ENCODE measurements at regions not wholly inside any gene's neighbourhood (a gene's known extent, or its start where the extent isn't known, plus 50 kb on each side); places are given as distances from the start of the nearest gene placed in this dataset.

- WGBS, 2 experiments (ENCODE audit: extremely low coverage in 2 of 2, insufficient read length in 1 of 2): no CpG with 5 or more reads among the region's 5 CpGs
- H2AK5ac ChIP-seq (ENCODE audit: low read depth, low read length): no peak overlapping the region
- H2AFZ ChIP-seq (replicated peaks; ENCODE audit: low read length, poor library complexity): no peak overlapping the region
- H3K4me2 ChIP-seq (ENCODE audit: low read depth, low read length): no peak overlapping the region
- H3K79me1 ChIP-seq (ENCODE audit: low read depth in 1 of 2, low read length in 2 of 2): no peaks in the 10 kb centered on the region
- BruUV-seq (replicated peaks): no TSS peak
- no peak overlapping the region for H3K9ac ChIP-seq (ENCODE audit: low read depth, low read length)
- no peak for ATAC-seq (ENCODE audit: low read depth)
- CTCF ChIA-PET: no interaction called here
- no peaks in the 10 kb centered on the region for H3K4me1 ChIP-seq (ENCODE audit: control insufficient read depth, insufficient read depth, low read length)
- dilution Hi-C loops (cut with HindIII; ENCODE audit: low sequenced_read_pairs, unreplicated experiment) (no loop called here), in situ Hi-C loops (cut with MboI; ENCODE audit: low sequenced_read_pairs) (no loop called here), intact Hi-C loops (cut with micrococcal nuclease) (no loop called here)
- 0 out of 2 replicates have a peak, but pooled peaks cover 2% of the 10 kb centered on the region for H3K9me3 ChIP-seq (ENCODE audit: control insufficient read depth, insufficient read depth, low read length)
- H2BK15ac ChIP-seq (ENCODE audit: low read depth, low read length): no peak overlapping the region
- no peaks in the 10 kb centered on the region for H3K27me3 ChIP-seq (ENCODE audit: control insufficient read depth, insufficient read depth, low read length)
- no peak overlapping the region for H3K14ac ChIP-seq (replicated peaks; ENCODE audit: low read depth, low read length)
- no peaks in the 10 kb centered on the region for H3K36me3 ChIP-seq (ENCODE audit: control insufficient read depth, insufficient read depth, low read length)
- TF ChIP-seq NFE2L2 (IDR thresholded peaks at IDR 0.05; ENCODE audit: low read depth, low read length): no peak
- TF ChIP-seq CTCF (conservative IDR thresholded peaks at IDR 0.05; ENCODE audit: low read depth, low read length): no peak
- TF ChIP-seq FOS (IDR thresholded peaks at IDR 0.05; ENCODE audit: low read depth, low read length): no peak
- TF ChIP-seq RFX5 (IDR thresholded peaks at IDR 0.05; ENCODE audit: low read depth, low read length): no peak
- TF ChIP-seq USF2 (IDR thresholded peaks at IDR 0.05; ENCODE audit: low read depth, low read length): no peak
- no peak for TF ChIP-seq CHD1 (IDR thresholded peaks at IDR 0.05; ENCODE audit: low read depth, low read length)
- peak; percentile 58 for TF ChIP-seq MAFK (IDR thresholded peaks at IDR 0.05; ENCODE audit: low read depth, low read length)
- H4K5ac ChIP-seq (ENCODE audit: low read depth, low read length): no peak overlapping the region
- no peak overlapping the region for H4K91ac ChIP-seq (ENCODE audit: insufficient read depth, low read depth, low read length)
- no peak overlapping the region for H3K4ac ChIP-seq (ENCODE audit: low read depth, low read length)
- no peak overlapping the region for H2BK20ac ChIP-seq (ENCODE audit: low read depth, low read length)
- no peaks in the 10 kb centered on the region for H4K20me1 ChIP-seq (ENCODE audit: insufficient read depth, low read length)
- H3K9me1 ChIP-seq (ENCODE audit: insufficient read depth, low read length): no peaks in the 10 kb centered on the region
- no peak overlapping the region for H3K23ac ChIP-seq (ENCODE audit: low read depth, low read length)
- H3K18ac ChIP-seq (ENCODE audit: low read depth, low read length): no peak overlapping the region
- POLR2A ChIA-PET (ENCODE audit: unreplicated experiment): no interaction called here
- H3K4me3 ChIP-seq (ENCODE audit: insufficient read depth, low read depth, low read length): no peak overlapping the region
- H2AK9ac ChIP-seq (replicated peaks; ENCODE audit: low read depth, low read length, poor library complexity): no peak overlapping the region
- H3K27ac ChIP-seq (ENCODE audit: insufficient read depth, low read length): no peak overlapping the region
- no peak overlapping the region for H3K56ac ChIP-seq (ENCODE audit: extremely low read depth, insufficient read depth, low read length)
- no peak overlapping the region for H4K8ac ChIP-seq (ENCODE audit: low read depth in 2 of 2, low read length in 2 of 2)
- H2BK120ac ChIP-seq (ENCODE audit: low read depth, low read length): no peak overlapping the region
- no peak overlapping the region for H2BK5ac ChIP-seq (ENCODE audit: low read depth, low read length, poor library complexity, severe bottlenecking)
- no peak for DNase-seq
Measured at GRCh38 chr15:97893967-97894366, 66.5 kb upstream of the ARRDC4 start.

Measured in IMR-90 (cell line).